Type B pancreatic cell (in vitro differentiated cells): ENCODE measurements at regions not wholly inside any gene's neighbourhood (a gene's known extent, or its start where the extent isn't known, plus 50 kb on each side); places are given as distances from the start of the nearest gene placed in this dataset.

Source experiments
- DNase-seq: peaks from one replicate; pipeline ENCODE4 v3.0.0; 2021; ENCODE audit warnings: mixed read lengths; ENCODE audit not compliant: unreplicated experiment; ENCODE audit errors: extremely low spot score
- H3K27ac Mint-ChIP-seq: 2 replicates; pipeline ENCODE4 v1.8.0; 2021; ENCODE audit warnings: mild to moderate bottlenecking, mixed read lengths
- H3K27me3 Mint-ChIP-seq: 2 replicates; pipeline ENCODE4 v1.8.0; 2021; ENCODE audit warnings: mixed read lengths
- H3K36me3 Mint-ChIP-seq: 2 replicates; pipeline ENCODE4 v1.8.0; 2021; ENCODE audit warnings: mixed read lengths
- H3K4me1 Mint-ChIP-seq: one replicate; pipeline ENCODE4 v1.8.0; 2021; ENCODE audit warnings: mixed read lengths; ENCODE audit not compliant: unreplicated experiment
- H3K4me3 Mint-ChIP-seq: 2 replicates; pipeline ENCODE4 v1.8.0; 2021; ENCODE audit warnings: mild to moderate bottlenecking, mixed read lengths
- H3K9me3 Mint-ChIP-seq: 2 replicates; pipeline ENCODE4 v1.8.0; 2021; ENCODE audit warnings: mixed read lengths
- TF ChIP-seq, protein P1 (sequence below): fragments of 200-600 bp; sonication (generic); conservative IDR thresholded peaks from 2 replicates; pipeline ENCODE4 v1.5.0; 2021; ENCODE audit warnings: antibody characterized with exemption, mild to moderate bottlenecking

DNA sequence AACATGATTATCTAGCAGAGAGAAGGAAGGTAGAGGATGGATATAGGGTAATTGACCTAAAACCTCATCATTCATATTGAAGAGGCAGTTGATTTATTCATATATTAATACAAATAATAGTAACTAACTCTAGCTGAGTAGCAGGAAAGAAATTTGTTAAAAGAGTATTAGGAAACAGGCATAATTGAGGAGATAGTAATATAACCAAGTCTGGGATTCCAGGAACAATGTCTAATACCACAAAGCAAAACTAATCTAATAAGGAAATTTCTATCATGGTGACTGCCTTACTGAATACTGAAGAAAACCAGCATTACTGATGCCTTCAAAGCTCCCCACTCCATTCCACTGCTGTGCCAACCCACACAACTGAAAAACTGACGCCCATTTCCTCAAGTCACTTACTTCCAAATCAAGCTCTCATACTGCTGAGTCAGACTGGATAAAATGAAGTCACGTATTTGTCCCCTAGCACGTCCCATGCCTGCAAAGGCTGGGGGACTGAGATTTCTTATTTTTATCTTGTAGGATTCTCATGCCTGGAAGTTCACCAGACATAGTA is 153.9 kb downstream of the SMC2 start:
- H3K27ac Mint-ChIP-seq = no peak overlapping the region
- DNase-seq = no peak
- H3K9me3 Mint-ChIP-seq = no peaks in the 10 kb centered on the region
- no peaks in the 10 kb centered on the region for H3K27me3 Mint-ChIP-seq
- H3K4me1 Mint-ChIP-seq = no peaks in the 10 kb centered on the region
- no peak overlapping the region for H3K4me3 Mint-ChIP-seq
- no peaks in the 10 kb centered on the region for H3K36me3 Mint-ChIP-seq
- TF ChIP-seq, protein P1, sequence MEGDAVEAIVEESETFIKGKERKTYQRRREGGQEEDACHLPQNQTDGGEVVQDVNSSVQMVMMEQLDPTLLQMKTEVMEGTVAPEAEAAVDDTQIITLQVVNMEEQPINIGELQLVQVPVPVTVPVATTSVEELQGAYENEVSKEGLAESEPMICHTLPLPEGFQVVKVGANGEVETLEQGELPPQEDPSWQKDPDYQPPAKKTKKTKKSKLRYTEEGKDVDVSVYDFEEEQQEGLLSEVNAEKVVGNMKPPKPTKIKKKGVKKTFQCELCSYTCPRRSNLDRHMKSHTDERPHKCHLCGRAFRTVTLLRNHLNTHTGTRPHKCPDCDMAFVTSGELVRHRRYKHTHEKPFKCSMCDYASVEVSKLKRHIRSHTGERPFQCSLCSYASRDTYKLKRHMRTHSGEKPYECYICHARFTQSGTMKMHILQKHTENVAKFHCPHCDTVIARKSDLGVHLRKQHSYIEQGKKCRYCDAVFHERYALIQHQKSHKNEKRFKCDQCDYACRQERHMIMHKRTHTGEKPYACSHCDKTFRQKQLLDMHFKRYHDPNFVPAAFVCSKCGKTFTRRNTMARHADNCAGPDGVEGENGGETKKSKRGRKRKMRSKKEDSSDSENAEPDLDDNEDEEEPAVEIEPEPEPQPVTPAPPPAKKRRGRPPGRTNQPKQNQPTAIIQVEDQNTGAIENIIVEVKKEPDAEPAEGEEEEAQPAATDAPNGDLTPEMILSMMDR = no peak

DNA sequence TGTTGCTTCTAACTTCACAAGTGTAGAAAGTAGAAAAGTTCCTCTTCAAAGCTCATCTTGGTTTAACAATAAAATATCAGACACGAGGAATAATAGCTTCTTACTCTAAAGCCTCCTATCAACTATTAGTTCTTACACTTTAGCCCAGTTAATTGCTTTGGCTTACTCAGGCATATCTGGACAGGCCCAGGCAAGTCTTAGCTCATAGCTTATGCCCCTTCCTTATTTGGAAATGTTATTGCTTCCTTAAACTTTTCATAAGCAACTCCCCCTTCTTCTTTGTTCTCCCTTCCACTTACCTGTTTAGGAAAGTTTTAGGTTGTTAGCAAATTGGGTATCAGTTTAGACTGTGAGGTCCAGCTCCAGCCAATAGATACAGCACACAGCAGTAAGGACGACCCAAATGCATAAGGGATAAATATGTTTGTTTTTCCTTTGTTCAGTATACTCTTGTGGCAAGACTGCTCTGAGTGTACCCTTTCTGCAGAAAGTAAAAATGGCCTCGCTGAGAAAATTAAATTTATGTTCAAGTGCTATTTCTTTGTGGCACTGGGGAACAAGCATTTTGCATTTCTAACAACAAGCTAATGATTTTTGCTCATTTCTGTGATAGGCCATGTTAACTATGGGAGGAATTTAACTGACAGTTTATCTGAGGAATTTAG is 162.1 kb downstream of the SMC2 start:
- H3K27ac Mint-ChIP-seq = peak overlapping the region; percentile 42
- H3K4me1 Mint-ChIP-seq = no peaks in the 10 kb centered on the region
- peaks cover 9% of the 10 kb centered on the region for H3K27me3 Mint-ChIP-seq

DNA sequence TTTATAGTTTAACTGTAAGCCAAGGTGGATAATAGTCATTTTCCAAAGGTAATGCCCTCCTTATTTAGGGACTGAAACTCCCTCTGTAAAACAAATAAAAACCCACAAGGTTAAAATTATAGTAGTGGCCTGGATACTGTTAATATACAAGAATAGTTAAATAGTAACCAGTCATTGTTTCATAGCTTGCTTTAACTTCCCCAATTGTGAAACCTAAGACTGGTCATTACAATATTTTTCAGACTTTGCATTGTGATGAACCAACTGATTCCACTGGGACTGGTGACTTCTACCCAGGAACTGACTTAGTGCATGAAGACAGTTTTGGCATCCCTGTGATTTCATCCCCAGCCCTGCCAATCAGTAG is 162.6 kb downstream of the SMC2 start:
- TF ChIP-seq, protein P1 = no peak
- H3K36me3 Mint-ChIP-seq = no peaks in the 10 kb centered on the region
- H3K27ac Mint-ChIP-seq = peak overlapping the region; percentile 25
- DNase-seq = no peak
- no peaks in the 10 kb centered on the region for H3K4me1 Mint-ChIP-seq
- H3K4me3 Mint-ChIP-seq = no peak overlapping the region
- H3K27me3 Mint-ChIP-seq = peaks cover 9% of the 10 kb centered on the region
- H3K9me3 Mint-ChIP-seq = no peaks in the 10 kb centered on the region

More for the DNA sequence above, 162.1 kb downstream of the SMC2 start:
- H3K36me3 Mint-ChIP-seq = no peaks in the 10 kb centered on the region
- TF ChIP-seq, protein P1 = no peak
- H3K9me3 Mint-ChIP-seq = no peaks in the 10 kb centered on the region
- H3K4me3 Mint-ChIP-seq = no peak overlapping the region
- no peak for DNase-seq

DNA sequence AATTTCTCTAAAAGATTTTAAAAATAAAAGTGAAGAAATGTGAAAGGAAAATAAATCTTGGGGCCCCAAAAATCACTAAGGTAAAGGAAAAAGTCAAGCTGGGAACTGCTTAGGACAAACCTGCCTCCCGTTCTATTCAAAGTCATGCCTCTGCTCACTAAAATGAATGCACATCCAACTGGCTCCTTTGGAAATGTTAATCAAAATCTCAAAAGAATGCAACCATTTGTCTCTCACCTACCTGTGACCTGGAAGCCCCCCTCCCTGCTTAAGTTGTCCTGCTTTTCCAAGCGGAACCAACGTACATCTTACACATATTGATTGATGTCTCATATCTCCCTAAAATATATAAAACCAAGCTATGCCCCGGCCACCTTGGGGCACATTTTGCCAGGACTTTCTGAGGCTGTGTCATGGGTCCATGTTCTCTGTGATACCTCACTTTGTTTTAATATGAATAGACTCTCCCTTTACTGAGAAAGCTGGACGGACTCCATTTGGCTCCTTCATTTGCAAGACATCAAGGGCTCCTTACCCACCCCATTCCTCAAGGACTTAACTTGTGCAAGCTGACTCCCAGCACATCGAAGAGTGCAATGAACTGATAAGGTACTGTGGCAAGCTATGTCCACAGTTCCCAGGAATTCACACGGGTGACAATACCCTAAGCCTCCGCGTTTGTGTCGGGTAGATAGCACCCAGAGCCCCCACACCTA is 164.3 kb downstream of the SMC2 start:
- no peak overlapping the region for H3K27ac Mint-ChIP-seq
- H3K36me3 Mint-ChIP-seq = no peaks in the 10 kb centered on the region
- H3K9me3 Mint-ChIP-seq = no peaks in the 10 kb centered on the region
- TF ChIP-seq, protein P1 = no peak
- H3K27me3 Mint-ChIP-seq = peaks cover 9% of the 10 kb centered on the region
- H3K4me3 Mint-ChIP-seq = no peak overlapping the region
- DNase-seq = no peak
- H3K4me1 Mint-ChIP-seq = no peaks in the 10 kb centered on the region

DNA sequence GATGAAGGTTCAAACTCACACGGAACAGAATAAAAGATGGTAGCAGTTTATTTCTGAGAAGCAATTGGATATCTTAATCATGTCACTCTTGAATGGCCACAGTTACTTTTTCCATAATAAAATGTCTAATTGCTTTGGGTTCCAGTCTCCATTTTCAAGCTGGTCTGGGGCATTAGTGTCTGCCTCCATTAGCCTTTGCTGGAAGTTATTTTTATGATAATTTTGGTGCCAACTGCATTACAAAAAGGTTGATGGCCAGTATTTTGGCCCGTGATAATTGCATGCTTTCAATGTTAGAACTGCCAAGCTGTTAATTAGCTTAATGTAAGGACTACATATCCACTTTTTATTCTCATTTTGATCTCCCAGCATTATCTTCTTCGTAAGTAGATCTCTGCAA is 165.9 kb downstream of the SMC2 start:
- Mint-ChIP-seq H3K27ac (no peak overlapping the region), H3K27me3 (peaks cover 9% of the 10 kb centered on the region), H3K4me3 (no peak overlapping the region), H3K36me3 (no peaks in the 10 kb centered on the region), H3K9me3 (no peaks in the 10 kb centered on the region), H3K4me1 (no peaks in the 10 kb centered on the region)
- TF ChIP-seq, protein P1 = no peak
- no peak for DNase-seq
